ENCODE measurements at regions not wholly inside any gene's neighbourhood (a gene's known extent, or its start where the extent isn't known, plus 50 kb on each side); places are given as distances from the start of the nearest gene placed in this dataset.

DNA sequence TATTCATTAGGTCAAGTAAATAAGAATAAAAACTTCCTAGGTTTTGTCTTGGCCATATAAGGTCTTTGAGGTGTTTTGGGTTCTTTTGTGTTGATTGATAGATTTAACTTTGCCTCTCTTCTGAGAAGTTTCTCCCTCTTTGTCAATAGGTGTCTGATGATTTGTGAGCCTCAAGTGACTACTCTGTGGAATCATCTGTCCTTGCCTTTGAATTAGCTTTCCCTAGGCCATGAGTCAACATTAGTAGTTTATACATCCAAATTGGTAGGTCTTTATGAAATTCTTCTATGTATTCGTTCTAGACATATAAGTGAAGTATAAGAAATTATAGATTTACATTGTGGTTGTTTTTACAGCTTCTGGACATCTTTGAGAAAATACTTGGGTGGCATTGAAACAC lies 864.4 kb downstream of the USP25 start:
- Histone ChIP-seq H3K9me3 (ENCODE audit: control insufficient read depth, insufficient read depth, low read depth, low read length) (no peaks in the 10 kb centered on the region), H3K27ac (ENCODE audit: low read depth, low read length) (no peak overlapping the region), H3K36me3 (ENCODE audit: control insufficient read depth, insufficient read depth, low read length) (no peaks in the 10 kb centered on the region), H3K9ac (ENCODE audit: low read length) (no peak overlapping the region), H3K4me3 (ENCODE audit: low read depth, low read length) (no peak overlapping the region), H3K4me1 (ENCODE audit: control insufficient read depth, insufficient read depth, low read length) (no peaks in the 10 kb centered on the region), H3K27me3 (ENCODE audit: control insufficient read depth, insufficient read depth, low read length) (no peaks in the 10 kb centered on the region)

DNA sequence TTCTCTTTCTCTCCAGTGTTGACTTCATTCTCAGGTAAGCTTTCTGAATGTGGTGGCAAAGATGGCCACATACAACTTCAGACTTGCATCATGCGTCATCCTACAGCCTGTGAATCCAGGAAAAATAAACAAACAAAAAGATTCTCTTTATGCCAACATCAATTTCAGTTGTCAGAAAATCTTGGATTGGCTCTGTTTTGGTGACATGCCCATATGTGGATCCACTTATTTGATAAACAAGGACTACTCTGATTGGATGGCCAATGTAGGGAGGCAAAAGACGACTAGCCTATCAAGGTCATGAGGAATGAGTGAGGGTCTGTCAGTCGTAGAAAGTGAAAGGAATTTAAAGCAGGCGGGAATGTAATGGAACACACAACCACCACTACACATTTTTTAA lies 866.6 kb downstream of the USP25 start:
- Histone ChIP-seq H3K27me3 (ENCODE audit: control insufficient read depth, insufficient read depth, low read length) (no peaks in the 10 kb centered on the region), H3K9me3 (ENCODE audit: control insufficient read depth, insufficient read depth, low read depth, low read length) (no peaks in the 10 kb centered on the region), H3K4me3 (ENCODE audit: low read depth, low read length) (no peak overlapping the region), H3K36me3 (ENCODE audit: control insufficient read depth, insufficient read depth, low read length) (no peaks in the 10 kb centered on the region), H3K27ac (ENCODE audit: low read depth, low read length) (no peak overlapping the region), H3K4me1 (ENCODE audit: control insufficient read depth, insufficient read depth, low read length) (no peaks in the 10 kb centered on the region), H3K9ac (ENCODE audit: low read length) (no peak overlapping the region)

DNA sequence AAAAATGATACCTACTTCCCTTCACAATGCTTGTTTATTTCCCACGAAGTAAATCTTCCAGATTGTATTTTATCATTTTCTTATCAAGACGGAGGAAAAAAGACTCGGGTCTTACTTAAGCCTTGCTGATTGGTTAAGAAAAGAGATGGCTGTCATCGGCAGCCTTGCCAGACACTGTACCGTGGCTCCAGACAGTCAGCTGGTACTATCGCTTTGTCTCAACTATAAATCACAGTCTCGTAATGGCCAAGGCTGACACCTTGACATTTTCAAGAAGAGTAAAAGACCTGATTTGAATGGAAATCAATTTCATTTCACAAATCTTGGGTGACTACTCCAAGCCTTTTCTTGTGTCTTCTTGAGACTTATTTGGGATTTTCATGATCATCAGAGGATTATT lies 868.0 kb downstream of the USP25 start:
- Histone ChIP-seq H3K9ac (ENCODE audit: low read length) (no peak overlapping the region), H3K36me3 (ENCODE audit: control insufficient read depth, insufficient read depth, low read length) (no peaks in the 10 kb centered on the region), H3K4me3 (ENCODE audit: low read depth, low read length) (no peak overlapping the region), H3K9me3 (ENCODE audit: control insufficient read depth, insufficient read depth, low read depth, low read length) (no peaks in the 10 kb centered on the region), H3K27me3 (ENCODE audit: control insufficient read depth, insufficient read depth, low read length) (no peaks in the 10 kb centered on the region), H3K4me1 (ENCODE audit: control insufficient read depth, insufficient read depth, low read length) (no peaks in the 10 kb centered on the region), H3K27ac (ENCODE audit: low read depth, low read length) (no peak overlapping the region)

DNA sequence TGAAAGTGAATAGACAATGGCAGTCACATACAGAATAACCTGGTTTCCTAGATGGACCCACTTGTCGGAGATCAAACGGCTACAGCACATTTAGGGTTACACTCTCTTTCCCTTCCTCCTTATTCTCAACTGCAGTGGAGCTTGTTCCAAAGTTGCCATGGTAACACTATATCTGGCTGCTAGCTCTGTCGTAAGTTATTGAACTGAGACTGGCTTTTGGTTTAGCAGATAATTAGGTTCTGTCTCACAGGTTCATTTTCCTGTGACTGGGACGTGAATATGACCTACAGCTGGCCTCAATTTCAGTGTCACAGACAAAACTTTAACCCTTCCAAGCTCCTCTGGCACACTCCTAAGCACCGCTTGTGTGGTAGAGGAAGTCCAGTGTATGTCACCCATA lies 875.8 kb downstream of the USP25 start:
- H3K27me3 ChIP-seq (ENCODE audit: control insufficient read depth, insufficient read depth, low read length) = no peaks in the 10 kb centered on the region
- no peak overlapping the region for H3K9ac ChIP-seq (ENCODE audit: low read length)
- H3K4me3 ChIP-seq (ENCODE audit: low read depth, low read length) = no peak overlapping the region
- no peaks in the 10 kb centered on the region for H3K4me1 ChIP-seq (ENCODE audit: control insufficient read depth, insufficient read depth, low read length)
- H3K36me3 ChIP-seq (ENCODE audit: control insufficient read depth, insufficient read depth, low read length) = no peaks in the 10 kb centered on the region
- H3K9me3 ChIP-seq (ENCODE audit: control insufficient read depth, insufficient read depth, low read depth, low read length) = no peaks in the 10 kb centered on the region
- no peak overlapping the region for H3K27ac ChIP-seq (ENCODE audit: low read depth, low read length)

DNA sequence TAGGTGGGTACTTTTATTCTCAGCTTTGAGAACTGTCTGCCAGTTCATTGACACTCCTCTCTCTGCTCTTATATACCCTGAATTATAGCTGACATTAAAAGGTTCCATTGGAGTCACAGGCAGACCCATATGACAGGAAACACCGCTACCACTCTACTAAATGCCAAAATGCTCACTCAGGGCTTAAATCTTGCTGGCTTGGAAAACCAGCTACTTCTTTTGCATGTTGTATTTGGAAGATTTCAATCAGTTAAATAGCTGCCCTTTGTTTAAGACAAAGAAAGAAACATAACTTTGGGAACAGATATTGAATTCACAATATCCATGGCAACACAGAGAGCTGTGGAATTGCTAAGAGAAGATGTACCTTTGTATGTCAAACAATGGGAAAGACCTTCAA lies 876.5 kb downstream of the USP25 start:
- H3K36me3 ChIP-seq (ENCODE audit: control insufficient read depth, insufficient read depth, low read length) = no peaks in the 10 kb centered on the region

DNA sequence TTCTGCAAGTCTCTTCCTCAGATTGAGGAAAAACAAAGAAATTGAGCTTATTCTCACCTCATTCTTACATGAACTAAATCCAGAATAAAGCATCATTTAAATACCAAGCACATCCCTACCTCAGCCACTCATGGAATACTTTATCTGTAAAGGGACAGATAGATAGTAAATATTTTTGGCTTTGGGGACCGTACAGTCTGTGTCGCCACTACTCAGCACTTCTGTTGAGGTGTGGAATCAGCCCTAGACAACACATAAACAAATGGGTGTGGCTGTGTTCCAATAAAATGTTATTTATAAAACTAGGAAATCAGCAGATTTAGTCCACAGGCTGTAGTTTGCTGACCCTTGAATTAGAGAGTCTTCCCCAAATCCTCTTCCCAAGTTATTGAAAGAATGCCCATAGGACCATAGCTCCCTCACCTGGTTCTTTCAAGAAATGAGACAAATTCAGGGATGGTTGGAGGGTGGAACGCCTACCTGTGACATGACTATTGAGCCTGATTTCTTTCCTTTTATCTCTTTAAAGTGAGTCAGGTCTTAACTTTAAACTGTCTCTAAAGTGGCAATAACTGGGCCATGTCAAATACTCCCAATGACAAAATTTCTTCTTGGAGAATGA lies 878.5 kb downstream of the USP25 start:
- Histone ChIP-seq H3K9me3 (ENCODE audit: control insufficient read depth, insufficient read depth, low read depth, low read length) (no peaks in the 10 kb centered on the region), H3K36me3 (ENCODE audit: control insufficient read depth, insufficient read depth, low read length) (no peaks in the 10 kb centered on the region), H3K27ac (ENCODE audit: low read depth, low read length) (no peak overlapping the region), H3K4me1 (ENCODE audit: control insufficient read depth, insufficient read depth, low read length) (no peaks in the 10 kb centered on the region), H3K27me3 (ENCODE audit: control insufficient read depth, insufficient read depth, low read length) (no peaks in the 10 kb centered on the region), H3K4me3 (ENCODE audit: low read depth, low read length) (no peak overlapping the region), H3K9ac (ENCODE audit: low read length) (no peak overlapping the region)

More for the DNA sequence above, 876.5 kb downstream of the USP25 start:
- Histone ChIP-seq H3K27me3 (ENCODE audit: control insufficient read depth, insufficient read depth, low read length) (no peaks in the 10 kb centered on the region), H3K9ac (ENCODE audit: low read length) (no peak overlapping the region), H3K4me3 (ENCODE audit: low read depth, low read length) (no peak overlapping the region), H3K4me1 (ENCODE audit: control insufficient read depth, insufficient read depth, low read length) (no peaks in the 10 kb centered on the region), H3K9me3 (ENCODE audit: control insufficient read depth, insufficient read depth, low read depth, low read length) (no peaks in the 10 kb centered on the region), H3K27ac (ENCODE audit: low read depth, low read length) (no peak overlapping the region)

DNA sequence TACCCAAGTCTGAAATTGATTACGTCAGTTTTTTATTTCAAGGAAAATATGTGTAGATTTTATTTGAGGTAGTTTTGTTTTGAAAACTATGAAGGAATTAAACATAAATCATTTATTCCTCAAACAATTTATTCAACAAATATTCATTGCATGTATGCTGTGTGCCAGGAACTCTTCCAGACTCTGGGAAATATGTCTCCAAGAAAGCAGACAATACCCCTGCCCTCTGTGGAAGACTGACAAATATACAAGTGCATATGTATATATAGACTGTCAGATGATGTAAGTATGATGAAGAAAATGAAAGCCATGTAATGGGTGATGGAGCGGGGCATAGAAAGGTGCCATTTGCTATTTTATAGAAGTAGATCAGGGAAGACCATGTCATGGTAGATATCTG lies 889.5 kb downstream of the USP25 start:
- H3K4me3 ChIP-seq (ENCODE audit: low read depth, low read length) = no peak overlapping the region
- H3K27ac ChIP-seq (ENCODE audit: low read depth, low read length) = no peak overlapping the region
- no peak overlapping the region for H3K9ac ChIP-seq (ENCODE audit: low read length)
- no peaks in the 10 kb centered on the region for H3K4me1 ChIP-seq (ENCODE audit: control insufficient read depth, insufficient read depth, low read length)
- H3K9me3 ChIP-seq (ENCODE audit: control insufficient read depth, insufficient read depth, low read depth, low read length) = peaks cover 14% of the 10 kb centered on the region; the same call in 1 of the 2 replicates
- no peaks in the 10 kb centered on the region for H3K36me3 ChIP-seq (ENCODE audit: control insufficient read depth, insufficient read depth, low read length)
- no peaks in the 10 kb centered on the region for H3K27me3 ChIP-seq (ENCODE audit: control insufficient read depth, insufficient read depth, low read length)

DNA sequence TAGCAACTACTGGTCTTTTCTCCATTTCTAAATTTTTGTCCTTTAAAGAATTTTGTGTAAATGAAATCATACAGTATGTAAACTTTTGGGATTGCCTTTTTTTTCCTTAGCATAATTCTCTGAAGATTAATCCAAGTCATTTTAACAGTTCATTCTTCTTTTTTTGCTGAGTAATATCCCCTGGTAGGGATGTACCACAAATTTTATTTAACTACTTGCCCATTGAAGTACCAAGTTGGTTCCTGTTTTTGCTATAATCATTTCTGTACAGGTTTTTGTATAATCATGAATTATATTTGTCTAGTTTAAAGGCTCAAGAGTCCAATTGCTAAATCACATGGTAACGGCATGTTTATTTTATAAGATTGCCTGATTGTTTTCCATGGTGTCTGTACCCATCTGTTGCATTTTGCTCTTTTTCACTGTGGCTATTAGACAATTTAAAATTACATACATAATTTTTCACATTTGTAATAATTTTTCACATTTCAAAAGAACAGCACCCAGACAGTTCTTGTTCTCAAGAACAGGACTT lies 891.1 kb downstream of the USP25 start:
- Histone ChIP-seq H3K9ac (ENCODE audit: low read length) (no peak overlapping the region), H3K36me3 (ENCODE audit: control insufficient read depth, insufficient read depth, low read length) (no peaks in the 10 kb centered on the region), H3K4me3 (ENCODE audit: low read depth, low read length) (no peak overlapping the region), H3K27me3 (ENCODE audit: control insufficient read depth, insufficient read depth, low read length) (no peaks in the 10 kb centered on the region), H3K27ac (ENCODE audit: low read depth, low read length) (no peak overlapping the region), H3K9me3 (ENCODE audit: control insufficient read depth, insufficient read depth, low read depth, low read length) (peaks cover 14% of the 10 kb centered on the region; the same call in 1 of the 2 replicates), H3K4me1 (ENCODE audit: control insufficient read depth, insufficient read depth, low read length) (peaks cover 5% of the 10 kb centered on the region; the same call in 1 of the 2 replicates)

DNA sequence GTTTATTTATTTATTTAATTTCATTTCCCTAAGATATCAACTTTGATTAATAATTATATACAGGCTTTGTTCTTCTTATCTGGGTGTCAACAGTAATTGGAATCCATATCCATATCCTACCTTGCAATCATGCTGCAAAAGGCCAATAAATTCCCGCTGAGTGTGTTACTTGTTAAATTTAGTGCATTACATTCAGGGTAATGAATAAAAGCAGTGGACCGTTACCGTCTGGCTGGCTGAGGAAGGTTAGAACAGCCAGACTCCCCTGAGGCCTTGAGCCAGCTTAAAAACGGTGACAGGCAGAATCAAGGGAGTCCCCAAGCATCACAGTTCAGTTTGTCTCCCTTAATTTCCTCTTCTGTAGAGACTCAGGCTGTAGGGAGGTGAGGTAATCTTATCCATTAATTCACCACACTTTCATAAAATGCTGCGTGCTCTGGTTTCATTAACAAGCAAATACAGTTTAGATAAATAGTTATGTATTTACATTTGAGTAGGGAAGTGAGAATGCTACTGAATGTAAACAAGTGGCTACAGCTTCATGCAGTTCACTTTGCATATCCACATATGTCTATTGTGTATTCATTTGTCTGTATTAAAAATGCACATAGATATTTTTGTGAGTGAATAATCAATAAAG lies 888.2 kb upstream of the CXADR start:
- no peaks in the 10 kb centered on the region for H3K36me3 ChIP-seq (ENCODE audit: control insufficient read depth, insufficient read depth, low read length)
- H3K4me3 ChIP-seq (ENCODE audit: low read depth, low read length) = no peak overlapping the region
- H3K4me1 ChIP-seq (ENCODE audit: control insufficient read depth, insufficient read depth, low read length) = peaks cover 5% of the 10 kb centered on the region; the same call in 1 of the 2 replicates
- no peaks in the 10 kb centered on the region for H3K27me3 ChIP-seq (ENCODE audit: control insufficient read depth, insufficient read depth, low read length)
- peaks cover 7% of the 10 kb centered on the region; the same call in 1 of the 2 replicates for H3K9me3 ChIP-seq (ENCODE audit: control insufficient read depth, insufficient read depth, low read depth, low read length)
- no peak overlapping the region for H3K27ac ChIP-seq (ENCODE audit: low read depth, low read length)
- no peak overlapping the region for H3K9ac ChIP-seq (ENCODE audit: low read length)

DNA sequence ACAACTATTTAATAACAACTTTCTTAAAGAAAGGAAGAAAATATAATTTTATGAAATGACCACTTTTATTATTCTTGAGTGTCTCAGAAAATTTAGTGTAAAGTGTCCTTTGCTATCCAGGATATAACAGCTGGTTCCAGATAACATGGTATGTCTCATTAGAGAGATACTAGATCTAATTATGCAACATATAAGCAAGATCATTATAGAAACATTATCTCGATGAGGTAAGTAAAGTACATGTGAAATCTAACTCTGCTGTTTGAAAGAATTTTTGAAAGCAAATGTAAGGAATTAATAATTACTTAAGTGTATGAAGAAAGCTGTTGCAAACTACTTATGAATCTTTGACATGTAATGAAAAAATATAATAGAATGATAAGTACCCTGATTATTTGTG lies 887.4 kb upstream of the CXADR start:
- Histone ChIP-seq H3K9me3 (ENCODE audit: control insufficient read depth, insufficient read depth, low read depth, low read length) (peaks cover 7% of the 10 kb centered on the region; the same call in 1 of the 2 replicates), H3K27ac (ENCODE audit: low read depth, low read length) (no peak overlapping the region), H3K9ac (ENCODE audit: low read length) (no peak overlapping the region), H3K27me3 (ENCODE audit: control insufficient read depth, insufficient read depth, low read length) (no peaks in the 10 kb centered on the region), H3K4me1 (ENCODE audit: control insufficient read depth, insufficient read depth, low read length) (peaks cover 7% of the 10 kb centered on the region; the same call in 1 of the 2 replicates), H3K36me3 (ENCODE audit: control insufficient read depth, insufficient read depth, low read length) (no peaks in the 10 kb centered on the region), H3K4me3 (ENCODE audit: low read depth, low read length) (no peak overlapping the region)

DNA sequence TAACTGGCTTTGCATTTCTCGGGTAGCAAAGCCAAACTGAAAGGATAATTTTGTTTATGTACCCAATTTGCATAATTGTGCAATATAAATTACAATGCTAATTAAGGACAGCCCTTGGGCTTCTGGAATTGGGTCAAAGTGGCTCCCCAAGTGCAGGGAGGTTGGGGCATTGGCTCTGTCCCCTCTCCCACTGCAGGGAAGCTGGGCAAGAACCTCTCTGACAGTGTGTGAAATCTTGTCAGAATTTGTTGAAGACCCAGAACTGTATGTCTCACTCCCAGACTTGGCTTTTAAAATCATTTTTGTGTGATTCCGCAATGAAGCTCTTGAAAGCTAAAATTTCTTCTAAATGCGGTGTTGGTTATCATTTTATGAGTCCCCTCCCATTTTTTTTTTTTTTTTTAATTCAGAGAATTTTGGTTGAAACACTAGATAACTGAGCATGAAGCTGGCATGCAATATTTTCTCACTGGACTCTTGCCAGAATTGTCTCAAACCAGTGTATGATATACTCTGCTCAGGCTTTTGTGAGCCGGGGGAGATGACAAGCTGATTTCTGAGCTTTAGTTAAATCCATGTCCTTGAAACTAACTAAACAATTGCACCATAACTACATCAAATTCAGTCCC lies 878.9 kb upstream of the CXADR start:
- H3K27ac ChIP-seq (ENCODE audit: low read depth, low read length) = no peak overlapping the region
- no peaks in the 10 kb centered on the region for H3K9me3 ChIP-seq (ENCODE audit: control insufficient read depth, insufficient read depth, low read depth, low read length)
- H3K9ac ChIP-seq (ENCODE audit: low read length) = no peak overlapping the region
- no peaks in the 10 kb centered on the region for H3K27me3 ChIP-seq (ENCODE audit: control insufficient read depth, insufficient read depth, low read length)
- no peaks in the 10 kb centered on the region for H3K36me3 ChIP-seq (ENCODE audit: control insufficient read depth, insufficient read depth, low read length)
- peaks cover 24% of the 10 kb centered on the region for H3K4me1 ChIP-seq (ENCODE audit: control insufficient read depth, insufficient read depth, low read length)
- no peak overlapping the region for H3K4me3 ChIP-seq (ENCODE audit: low read depth, low read length)

All from HUES6 (cell line).